ENCODE measurements at regions not wholly inside any gene's neighbourhood (a gene's known extent, or its start where the extent isn't known, plus 50 kb on each side); places are given as distances from the start of the nearest gene placed in this dataset.

GRCh38 chr3:176208283-176208682 is 989.0 kb downstream of the TBL1XR1 start:
- no peak for TF ChIP-seq POLR2AphosphoS5 (IDR thresholded peaks at IDR 0.05; ENCODE audit: low read depth)
- TF ChIP-seq CTCF (IDR thresholded peaks at IDR 0.05; ENCODE audit: insufficient read depth, low read length): no peak
- TF ChIP-seq GABPA (IDR thresholded peaks at IDR 0.05; ENCODE audit: low read depth): no peak
